Uterus (tissue), 3 donors: ENCODE measurements at regions not wholly inside any gene's neighbourhood (a gene's known extent, or its start where the extent isn't known, plus 50 kb on each side); places are given as distances from the start of the nearest gene placed in this dataset.

Experiments used
- DNase-seq, 2 donors: peaks; one replicate each; pipeline ENCODE4 v3.0.0-alpha.2; 2019 to 2020
- H3K27ac ChIP-seq, 2 donors: fragments of 200-600 bp; sonication (generic); 1 replicate in 1 of 2; 2 replicates in 1 of 2; pipeline ENCODE4 v1.5.1; 2016 to 2018
- H3K27me3 ChIP-seq, 2 donors: fragments of 200-600 bp; sonication (generic); one replicate each; pipeline ENCODE4 v1.5.1; 2018 to 2019; ENCODE audit warnings: control low read depth in 1 of 2
- H3K36me3 ChIP-seq, 2 donors: fragments of 200-600 bp; sonication (generic); one replicate each; pipeline ENCODE4 v1.5.1; 2019; ENCODE audit warnings: control low read depth in 1 of 2
- H3K4me1 ChIP-seq, 2 donors: fragments of 200-600 bp; sonication (generic); one replicate each; pipeline ENCODE4 v1.5.1; 2018 to 2019; ENCODE audit warnings: control low read depth in 1 of 2
- H3K4me3 ChIP-seq, 2 donors: fragments of 200-600 bp; sonication (generic); 1 replicate in 1 of 2; 2 replicates in 1 of 2; pipeline ENCODE4 v1.5.1; 2018 to 2019; ENCODE audit warnings: mild to moderate bottlenecking in 1 of 2
- H3K9me3 ChIP-seq, 2 donors: fragments of 200-600 bp; sonication (generic); one replicate each; pipeline ENCODE4 v1.5.1; 2019; ENCODE audit warnings: control low read depth in 1 of 2
- CTCF ChIP-seq, 4 experiments: fragments of 200-600 bp in 2 of 4; fragments of 450-650 bp in 2 of 4; sonication (generic) in 2 of 4; IDR thresholded peaks; one replicate each; pipeline ENCODE4 v1.5.1; 2016 to 2019; ENCODE audit warnings: antibody characterized with exemption in 4 of 4, mild to moderate bottlenecking in 2 of 4, moderate library complexity in 1 of 4
- POLR2A ChIP-seq, 2 donors: fragments of 450-650 bp; IDR thresholded peaks; one replicate each; pipeline ENCODE4 v1.6.1; 2016; ENCODE audit warnings: antibody characterized with exemption in 2 of 2, mild to moderate bottlenecking in 1 of 2, moderate library complexity in 1 of 2
- intact Hi-C: fragments of 100-400 bp; cut with DNase I; formaldehyde crosslinking; loops from one replicate; pipeline ENCODE4 v1.15.1; 2023; ENCODE audit warnings: low total_unique reads
- donor health status: DM: yes; HTN: yes; CAD: no.

GRCh38 chr4:72959411-72959810 lies 110.1 kb downstream of the COX18 start:
- H3K4me3 ChIP-seq: no peak overlapping the region
- H3K27me3 ChIP-seq: no peaks in the 10 kb centered on the region
- TF ChIP-seq POLR2A (IDR thresholded peaks at IDR 0.05) (no peak), CTCF (IDR thresholded peaks at IDR 0.05) (no peak)
- H3K4me1 ChIP-seq: no peaks in the 10 kb centered on the region
- DNase-seq: no peak
- no peaks in the 10 kb centered on the region for H3K36me3 ChIP-seq
- intact Hi-C loops: no loop called here
- no peak overlapping the region for H3K27ac ChIP-seq
- H3K9me3 ChIP-seq: no peaks in the 10 kb centered on the region

- TF ChIP-seq POLR2A (IDR thresholded peaks at IDR 0.05) (no peak), CTCF (IDR thresholded peaks at IDR 0.05) (no peak)
- Histone ChIP-seq H3K4me1 (no peaks in the 10 kb centered on the region), H3K27me3 (no peaks in the 10 kb centered on the region), H3K4me3 (no peak overlapping the region), H3K27ac (no peak overlapping the region), H3K36me3 (no peaks in the 10 kb centered on the region), H3K9me3 (no peaks in the 10 kb centered on the region)
- intact Hi-C loops: no loop called here
- DNase-seq: no peak
These were observed 114.7 kb downstream of the COX18 start for GRCh38 chr4:72954811-72955210.

DNA sequence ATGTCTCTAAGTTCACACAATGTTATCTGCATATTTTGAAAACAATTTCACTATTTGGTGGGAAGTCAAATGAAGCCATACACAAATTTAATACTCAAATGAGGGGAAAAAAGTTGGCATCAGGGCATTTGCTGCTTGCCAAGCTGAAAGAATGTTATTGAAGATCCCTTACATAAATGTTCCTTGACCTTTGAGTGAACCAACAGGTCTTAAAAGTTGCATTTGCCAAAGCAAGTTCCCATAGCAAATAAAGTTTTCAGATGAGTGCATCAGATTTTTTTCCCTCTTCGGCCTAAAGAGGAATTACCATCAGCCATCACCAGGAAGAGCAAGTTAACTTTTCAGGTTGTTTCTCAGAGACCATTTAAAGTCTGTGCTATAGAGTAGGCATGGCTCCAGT lies 115.9 kb downstream of the COX18 start:
- DNase-seq: no peak
- H3K4me1 ChIP-seq: no peaks in the 10 kb centered on the region
- TF ChIP-seq POLR2A (IDR thresholded peaks at IDR 0.05) (no peak), CTCF (IDR thresholded peaks at IDR 0.05) (no peak)
- H3K27ac ChIP-seq: no peak overlapping the region
- no peak overlapping the region for H3K4me3 ChIP-seq
- no peaks in the 10 kb centered on the region for H3K27me3 ChIP-seq
- intact Hi-C loops: no loop called here
- H3K9me3 ChIP-seq: no peaks in the 10 kb centered on the region
- H3K36me3 ChIP-seq: no peaks in the 10 kb centered on the region

GRCh38 chr4:72951628-72952027 lies 117.9 kb downstream of the COX18 start:
- Histone ChIP-seq H3K27me3 (no peaks in the 10 kb centered on the region), H3K27ac (no peak overlapping the region), H3K4me3 (no peak overlapping the region), H3K36me3 (no peaks in the 10 kb centered on the region), H3K4me1 (no peaks in the 10 kb centered on the region), H3K9me3 (no peaks in the 10 kb centered on the region)
- DNase-seq: no peak
- TF ChIP-seq CTCF (IDR thresholded peaks at IDR 0.05) (no peak), POLR2A (IDR thresholded peaks at IDR 0.05) (no peak)
- intact Hi-C loops: no loop called here

GRCh38 chr4:72951147-72951546 lies 118.4 kb downstream of the COX18 start:
- Histone ChIP-seq H3K36me3 (no peaks in the 10 kb centered on the region), H3K27me3 (no peaks in the 10 kb centered on the region), H3K27ac (no peak overlapping the region), H3K4me3 (no peak overlapping the region), H3K4me1 (no peaks in the 10 kb centered on the region), H3K9me3 (no peaks in the 10 kb centered on the region)
- TF ChIP-seq CTCF (IDR thresholded peaks at IDR 0.05): no peak
- no peak for TF ChIP-seq POLR2A (IDR thresholded peaks at IDR 0.05)
- intact Hi-C loops: no loop called here
- DNase-seq: no peak
